CD14-positive monocyte (primary cell): ENCODE measurements at regions not wholly inside any gene's neighbourhood (a gene's known extent, or its start where the extent isn't known, plus 50 kb on each side); places are given as distances from the start of the nearest gene placed in this dataset.

Experiments
- DNase-seq, 3 donors: peaks; one replicate each; pipeline ENCODE4 v3.0.0-alpha.2; 2011 to 2022
- H2AFZ ChIP-seq: 2 replicates; pipeline ENCODE4 v1.6.0; 2012; ENCODE audit warnings: mild to moderate bottlenecking, low read depth, low read length, inconsistent platforms; ENCODE audit not compliant: insufficient read depth, poor library complexity, severe bottlenecking
- H3K27ac ChIP-seq, 2 donors: 1 replicate in 1 of 2; 2 replicates in 1 of 2; pipeline ENCODE4 v1.5.1; 2012 to 2013; ENCODE audit warnings: low read length in 2 of 2, control low read depth in 1 of 2, inconsistent platforms in 1 of 2, low read depth in 1 of 2, mild to moderate bottlenecking in 1 of 2
- H3K27me3 ChIP-seq, 2 donors: one replicate each; pipeline versions ENCODE4 v1.6.0 to v1.6.1; 2011 to 2013; ENCODE audit warnings: low read length in 2 of 2; ENCODE audit not compliant: control insufficient read depth in 2 of 2, insufficient read depth in 2 of 2
- H3K36me3 ChIP-seq, 2 donors: replicated peaks in 1 of 2; 1 replicate in 1 of 2; 2 replicates in 1 of 2; pipeline versions ENCODE4 v1.5.1 to v1.6.1; 2012 to 2013; ENCODE audit warnings: low read length in 2 of 2, control low read depth in 1 of 2, inconsistent platforms in 1 of 2, mild to moderate bottlenecking in 1 of 2; ENCODE audit not compliant: insufficient read depth in 2 of 2, control insufficient read depth in 1 of 2
- H3K4me1 ChIP-seq, 2 donors: 1 replicate in 1 of 2; 2 replicates in 1 of 2; pipeline versions ENCODE4 v1.5.1 to v1.6.1; 2012 to 2013; ENCODE audit warnings: low read length in 2 of 2, control low read depth in 1 of 2, inconsistent platforms in 1 of 2, mild to moderate bottlenecking in 1 of 2, moderate library complexity in 1 of 2; ENCODE audit not compliant: insufficient read depth in 2 of 2, control insufficient read depth in 1 of 2
- H3K4me2 ChIP-seq: replicated peaks from 2 replicates; pipeline ENCODE3; 2012; ENCODE audit warnings: low read length, moderate library complexity, mild to moderate bottlenecking; ENCODE audit not compliant: poor library complexity, severe bottlenecking; ENCODE audit errors: extremely low read depth
- H3K4me3 ChIP-seq, 3 experiments: fragments of 200-600 bp in 1 of 3; sonication (generic) in 1 of 3; replicated peaks in 1 of 3; 1 replicate in 2 of 3; 2 replicates in 1 of 3; pipeline ENCODE4 v1.5.1; 2011 to 2013; ENCODE audit warnings: low read length in 3 of 3, mild to moderate bottlenecking in 3 of 3, control low read depth in 2 of 3, low read depth in 2 of 3, inconsistent platforms in 1 of 3, moderate library complexity in 1 of 3
- H3K79me2 ChIP-seq: 2 replicates; pipeline ENCODE4 v1.6.0; 2012; ENCODE audit warnings: mild to moderate bottlenecking, control low read depth, inconsistent platforms, low read length, moderate library complexity; ENCODE audit not compliant: insufficient read depth
- H3K9ac ChIP-seq: 2 replicates; pipeline ENCODE4 v1.6.0; 2017; ENCODE audit warnings: low read length, mild to moderate bottlenecking; ENCODE audit not compliant: insufficient read depth, poor library complexity, severe bottlenecking
- H3K9me3 ChIP-seq, 2 donors: replicated peaks in 1 of 2; 1 replicate in 1 of 2; 2 replicates in 1 of 2; pipeline versions ENCODE4 v1.5.1 to v1.6.1; 2012 to 2013; ENCODE audit warnings: low read length in 2 of 2, control low read depth in 1 of 2; ENCODE audit not compliant: control insufficient read depth in 1 of 2, insufficient read depth in 1 of 2
- H4K20me1 ChIP-seq: 2 replicates; pipeline ENCODE4 v1.6.0; 2012; ENCODE audit warnings: mild to moderate bottlenecking, low read length, control low read depth, moderate library complexity; ENCODE audit not compliant: insufficient read depth
- H3K27ac Mint-ChIP-seq, 7 donors: one replicate each; pipeline ENCODE4 v1.8.0; 2020; ENCODE audit warnings: mild to moderate bottlenecking in 7 of 7, mixed read lengths in 7 of 7, moderate library complexity in 6 of 7, inconsistent platforms in 2 of 7
- H3K27me3 Mint-ChIP-seq, 3 donors: one replicate each; pipeline ENCODE4 v1.8.0; 2021 to 2022; ENCODE audit warnings: low read depth in 3 of 3, mild to moderate bottlenecking in 3 of 3, mixed read lengths in 3 of 3, moderate library complexity in 3 of 3, inconsistent platforms in 1 of 3
- H3K36me3 Mint-ChIP-seq, 2 donors: one replicate each; pipeline ENCODE4 v1.8.0; 2020; ENCODE audit warnings: mixed read lengths in 2 of 2, inconsistent platforms in 1 of 2, mild to moderate bottlenecking in 1 of 2
- H3K4me1 Mint-ChIP-seq: one replicate; pipeline ENCODE4 v1.8.0; 2020; ENCODE audit warnings: mild to moderate bottlenecking, mixed read lengths
- H3K4me3 Mint-ChIP-seq, 2 donors: one replicate each; pipeline ENCODE4 v1.8.0; 2020; ENCODE audit warnings: mild to moderate bottlenecking in 2 of 2, mixed read lengths in 2 of 2, moderate library complexity in 1 of 2
- H3K9me3 Mint-ChIP-seq, 7 donors: one replicate each; pipeline ENCODE4 v1.8.0; 2020 to 2022; ENCODE audit warnings: mixed read lengths in 7 of 7, mild to moderate bottlenecking in 6 of 7, moderate library complexity in 6 of 7, inconsistent platforms in 2 of 7
- WGBS: methylation state at CpG from one replicate; pipeline ENCODE4 v1.1.5; 2013; ENCODE audit warnings: missing lambda C conversion rate; ENCODE audit not compliant: insufficient coverage; 5-methylcytosine and 5-hydroxymethylcytosine counted together
- intact Hi-C, 2 donors: fragments of 100-400 bp; cut with micrococcal nuclease; formaldehyde crosslinking; loops; one replicate each; pipeline versions ENCODE4 v1.15.0 to v1.15.1; 2023
- TF ChIP-seq, protein P1 (sequence below): fragments of 200-600 bp; IDR thresholded peaks from one replicate; pipeline ENCODE4 v1.8.0; 2022; ENCODE audit warnings: antibody characterized with exemption, mild to moderate bottlenecking

- Histone ChIP-seq H3K27me3 (no peaks in the 10 kb centered on the region), H3K4me3 (no peak overlapping the region), H3K9me3 (no peaks in the 10 kb centered on the region), H3K9ac (no peak overlapping the region), H3K4me1 (no peaks in the 10 kb centered on the region), H3K4me2 (no peak overlapping the region), H3K36me3 (no peaks in the 10 kb centered on the region), H2AFZ (no peak overlapping the region), H3K79me2 (no peaks in the 10 kb centered on the region), H4K20me1 (no peaks in the 10 kb centered on the region), H3K27ac (no peak overlapping the region)
- Mint-ChIP-seq H3K4me3 (no peak overlapping the region), H3K4me1 (no peaks in the 10 kb centered on the region), H3K9me3 (peaks cover 0 to 4% (median 0%) of the 10 kb centered on the region in 7 donors), H3K36me3 (no peaks in the 10 kb centered on the region), H3K27me3 (no peaks in the 10 kb centered on the region), H3K27ac (no peak overlapping the region)
- no peak for DNase-seq
- TF ChIP-seq, protein P1, sequence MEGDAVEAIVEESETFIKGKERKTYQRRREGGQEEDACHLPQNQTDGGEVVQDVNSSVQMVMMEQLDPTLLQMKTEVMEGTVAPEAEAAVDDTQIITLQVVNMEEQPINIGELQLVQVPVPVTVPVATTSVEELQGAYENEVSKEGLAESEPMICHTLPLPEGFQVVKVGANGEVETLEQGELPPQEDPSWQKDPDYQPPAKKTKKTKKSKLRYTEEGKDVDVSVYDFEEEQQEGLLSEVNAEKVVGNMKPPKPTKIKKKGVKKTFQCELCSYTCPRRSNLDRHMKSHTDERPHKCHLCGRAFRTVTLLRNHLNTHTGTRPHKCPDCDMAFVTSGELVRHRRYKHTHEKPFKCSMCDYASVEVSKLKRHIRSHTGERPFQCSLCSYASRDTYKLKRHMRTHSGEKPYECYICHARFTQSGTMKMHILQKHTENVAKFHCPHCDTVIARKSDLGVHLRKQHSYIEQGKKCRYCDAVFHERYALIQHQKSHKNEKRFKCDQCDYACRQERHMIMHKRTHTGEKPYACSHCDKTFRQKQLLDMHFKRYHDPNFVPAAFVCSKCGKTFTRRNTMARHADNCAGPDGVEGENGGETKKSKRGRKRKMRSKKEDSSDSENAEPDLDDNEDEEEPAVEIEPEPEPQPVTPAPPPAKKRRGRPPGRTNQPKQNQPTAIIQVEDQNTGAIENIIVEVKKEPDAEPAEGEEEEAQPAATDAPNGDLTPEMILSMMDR = no peak
- intact Hi-C loops = no loop called here
- no CpG with 5 or more reads among the region's 3 CpGs for WGBS
Observed at GRCh38 chr18:40851014-40851429, 1104.0 kb upstream of the PIK3C3 start.

DNA sequence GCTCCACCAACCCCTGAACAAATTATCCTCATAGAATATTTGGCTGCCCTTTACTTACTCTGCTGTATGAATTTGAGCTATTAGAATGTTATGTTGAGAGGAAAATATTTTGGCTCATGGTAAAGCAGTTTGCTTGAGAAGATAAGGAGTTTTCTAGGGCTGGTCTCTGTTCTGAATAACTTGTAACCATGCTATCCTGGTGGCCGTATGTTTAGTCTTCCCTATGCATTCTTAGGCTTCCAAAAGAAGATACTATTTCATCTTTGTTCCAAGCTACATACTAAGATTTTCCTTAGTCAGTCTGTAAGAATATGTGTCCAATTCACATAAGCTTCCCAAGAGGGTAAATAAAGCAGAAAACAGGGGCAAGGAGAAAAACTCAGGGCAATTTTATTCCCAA, 1105.1 kb upstream of the PIK3C3 start:
- no peaks in the 10 kb centered on the region for H3K9me3 ChIP-seq
- Mint-ChIP-seq H3K27ac (no peak overlapping the region), H3K9me3 (peaks cover 0 to 4% (median 0%) of the 10 kb centered on the region in 7 donors), H3K4me1 (no peaks in the 10 kb centered on the region), H3K27me3 (no peaks in the 10 kb centered on the region), H3K36me3 (no peaks in the 10 kb centered on the region), H3K4me3 (no peak overlapping the region)
- intact Hi-C loops = no loop called here
- H2AFZ ChIP-seq = no peak overlapping the region
- no peak overlapping the region for H3K9ac ChIP-seq
- H3K4me2 ChIP-seq = no peak overlapping the region
- no peak for DNase-seq
- H3K4me1 ChIP-seq = no peaks in the 10 kb centered on the region
- no peak overlapping the region for H3K27ac ChIP-seq
- H3K79me2 ChIP-seq = no peaks in the 10 kb centered on the region
- H3K4me3 ChIP-seq = no peak overlapping the region
- H3K36me3 ChIP-seq = no peaks in the 10 kb centered on the region
- no peaks in the 10 kb centered on the region for H4K20me1 ChIP-seq
- TF ChIP-seq, protein P1 = no peak
- WGBS = no CpG with 5 or more reads among the region's 1 CpG
- H3K27me3 ChIP-seq = no peaks in the 10 kb centered on the region
